ENCODE measurements at regions not wholly inside any gene's neighbourhood (a gene's known extent, or its start where the extent isn't known, plus 50 kb on each side); places are given as distances from the start of the nearest gene placed in this dataset.

- Histone ChIP-seq H3K4me3 (ENCODE audit: low read length, poor library complexity, severe bottlenecking) (no peak overlapping the region), H3K4me1 (ENCODE audit: insufficient read depth, low read length, poor library complexity, severe bottlenecking) (no peaks in the 10 kb centered on the region), H3K4me2 (ENCODE audit: low read depth, low read length, poor library complexity, severe bottlenecking) (no peak overlapping the region), H3K27me3 (ENCODE audit: insufficient read depth, low read length, poor library complexity, severe bottlenecking) (no peaks in the 10 kb centered on the region), H2AFZ (ENCODE audit: low read length) (no peak overlapping the region), H3K9ac (ENCODE audit: low read depth, low read length, poor library complexity, severe bottlenecking) (no peak overlapping the region), H3K9me3 (ENCODE audit: insufficient read depth, low read depth, low read length) (no peaks in the 10 kb centered on the region), H4K20me1 (ENCODE audit: insufficient read depth, low read length, poor library complexity, severe bottlenecking) (no peaks in the 10 kb centered on the region), H3F3A (ENCODE audit: low read depth) (no peaks in the 10 kb centered on the region), H3K79me2 (ENCODE audit: insufficient read depth, low read length) (no peaks in the 10 kb centered on the region), H3K36me3 (ENCODE audit: insufficient read depth, low read length) (no peaks in the 10 kb centered on the region), H3K9me2 (replicated peaks; ENCODE audit: low read depth, low read length) (no peaks in the 10 kb centered on the region)
- no peak for TF ChIP-seq EZH2phosphoT487 (IDR thresholded peaks at IDR 0.05; ENCODE audit: borderline replicate concordance)
These were observed 629.3 kb upstream of the ADAMTS5 start for GRCh38 chr21:27596196-27596595.

DNA sequence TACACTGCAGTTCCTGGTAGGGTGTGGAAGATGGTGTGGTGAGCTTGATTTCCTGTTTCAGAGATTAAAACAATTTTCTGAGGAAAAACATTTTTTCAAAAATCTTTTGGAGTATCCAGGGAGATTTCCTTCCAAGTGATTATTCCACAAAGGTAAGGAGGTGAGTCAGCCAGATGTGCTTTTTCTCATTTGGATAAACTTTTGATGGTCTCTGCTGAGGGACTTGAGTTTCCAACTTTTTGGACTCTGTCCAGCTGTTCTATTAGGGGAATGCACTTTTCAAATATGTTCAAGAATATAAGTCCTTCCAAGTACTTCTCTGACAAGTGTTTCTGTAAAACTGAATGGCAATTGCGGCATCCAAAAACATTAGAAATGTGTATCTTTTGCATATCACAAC is 628.8 kb upstream of the ADAMTS5 start:
- no peak overlapping the region for H3K9ac ChIP-seq (ENCODE audit: low read depth, low read length, poor library complexity, severe bottlenecking)
- H3K9me2 ChIP-seq (replicated peaks; ENCODE audit: low read depth, low read length), result no peaks in the 10 kb centered on the region
- no peaks in the 10 kb centered on the region for H3K79me2 ChIP-seq (ENCODE audit: insufficient read depth, low read length)
- H4K20me1 ChIP-seq (ENCODE audit: insufficient read depth, low read length, poor library complexity, severe bottlenecking), result no peaks in the 10 kb centered on the region
- no peaks in the 10 kb centered on the region for H3K4me1 ChIP-seq (ENCODE audit: insufficient read depth, low read length, poor library complexity, severe bottlenecking)
- no peaks in the 10 kb centered on the region for H3K36me3 ChIP-seq (ENCODE audit: insufficient read depth, low read length)
- H3K9me3 ChIP-seq (ENCODE audit: insufficient read depth, low read depth, low read length), result no peaks in the 10 kb centered on the region
- no peak overlapping the region for H3K4me2 ChIP-seq (ENCODE audit: low read depth, low read length, poor library complexity, severe bottlenecking)
- TF ChIP-seq, protein P1, sequence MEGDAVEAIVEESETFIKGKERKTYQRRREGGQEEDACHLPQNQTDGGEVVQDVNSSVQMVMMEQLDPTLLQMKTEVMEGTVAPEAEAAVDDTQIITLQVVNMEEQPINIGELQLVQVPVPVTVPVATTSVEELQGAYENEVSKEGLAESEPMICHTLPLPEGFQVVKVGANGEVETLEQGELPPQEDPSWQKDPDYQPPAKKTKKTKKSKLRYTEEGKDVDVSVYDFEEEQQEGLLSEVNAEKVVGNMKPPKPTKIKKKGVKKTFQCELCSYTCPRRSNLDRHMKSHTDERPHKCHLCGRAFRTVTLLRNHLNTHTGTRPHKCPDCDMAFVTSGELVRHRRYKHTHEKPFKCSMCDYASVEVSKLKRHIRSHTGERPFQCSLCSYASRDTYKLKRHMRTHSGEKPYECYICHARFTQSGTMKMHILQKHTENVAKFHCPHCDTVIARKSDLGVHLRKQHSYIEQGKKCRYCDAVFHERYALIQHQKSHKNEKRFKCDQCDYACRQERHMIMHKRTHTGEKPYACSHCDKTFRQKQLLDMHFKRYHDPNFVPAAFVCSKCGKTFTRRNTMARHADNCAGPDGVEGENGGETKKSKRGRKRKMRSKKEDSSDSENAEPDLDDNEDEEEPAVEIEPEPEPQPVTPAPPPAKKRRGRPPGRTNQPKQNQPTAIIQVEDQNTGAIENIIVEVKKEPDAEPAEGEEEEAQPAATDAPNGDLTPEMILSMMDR (conservative IDR thresholded peaks at IDR 0.05; ENCODE audit: low read length), result no peak
- TF ChIP-seq EZH2phosphoT487 (IDR thresholded peaks at IDR 0.05; ENCODE audit: borderline replicate concordance), result no peak
- no peaks in the 10 kb centered on the region for H3K27me3 ChIP-seq (ENCODE audit: insufficient read depth, low read length, poor library complexity, severe bottlenecking)
- no peak overlapping the region for H3K4me3 ChIP-seq (ENCODE audit: low read length, poor library complexity, severe bottlenecking)
- no peaks in the 10 kb centered on the region for H3F3A ChIP-seq (ENCODE audit: low read depth)
- H2AFZ ChIP-seq (ENCODE audit: low read length), result no peak overlapping the region

- H3K9ac ChIP-seq (ENCODE audit: low read depth, low read length, poor library complexity, severe bottlenecking), result no peak overlapping the region
- H3F3A ChIP-seq (ENCODE audit: low read depth), result no peaks in the 10 kb centered on the region
- no peaks in the 10 kb centered on the region for H3K79me2 ChIP-seq (ENCODE audit: insufficient read depth, low read length)
- no peaks in the 10 kb centered on the region for H3K9me3 ChIP-seq (ENCODE audit: insufficient read depth, low read depth, low read length)
- H4K20me1 ChIP-seq (ENCODE audit: insufficient read depth, low read length, poor library complexity, severe bottlenecking), result no peaks in the 10 kb centered on the region
- H2AFZ ChIP-seq (ENCODE audit: low read length), result no peak overlapping the region
- no peaks in the 10 kb centered on the region for H3K4me1 ChIP-seq (ENCODE audit: insufficient read depth, low read length, poor library complexity, severe bottlenecking)
- TF ChIP-seq, protein P1 (conservative IDR thresholded peaks at IDR 0.05; ENCODE audit: low read length), result no peak
- TF ChIP-seq EZH2phosphoT487 (IDR thresholded peaks at IDR 0.05; ENCODE audit: borderline replicate concordance), result no peak
- no peaks in the 10 kb centered on the region for H3K27me3 ChIP-seq (ENCODE audit: insufficient read depth, low read length, poor library complexity, severe bottlenecking)
- H3K9me2 ChIP-seq (replicated peaks; ENCODE audit: low read depth, low read length), result no peaks in the 10 kb centered on the region
- no peak overlapping the region for H3K4me3 ChIP-seq (ENCODE audit: low read length, poor library complexity, severe bottlenecking)
- no peaks in the 10 kb centered on the region for H3K36me3 ChIP-seq (ENCODE audit: insufficient read depth, low read length)
- no peak overlapping the region for H3K4me2 ChIP-seq (ENCODE audit: low read depth, low read length, poor library complexity, severe bottlenecking)
These were observed 623.4 kb upstream of the ADAMTS5 start for GRCh38 chr21:27590271-27590670.

DNA sequence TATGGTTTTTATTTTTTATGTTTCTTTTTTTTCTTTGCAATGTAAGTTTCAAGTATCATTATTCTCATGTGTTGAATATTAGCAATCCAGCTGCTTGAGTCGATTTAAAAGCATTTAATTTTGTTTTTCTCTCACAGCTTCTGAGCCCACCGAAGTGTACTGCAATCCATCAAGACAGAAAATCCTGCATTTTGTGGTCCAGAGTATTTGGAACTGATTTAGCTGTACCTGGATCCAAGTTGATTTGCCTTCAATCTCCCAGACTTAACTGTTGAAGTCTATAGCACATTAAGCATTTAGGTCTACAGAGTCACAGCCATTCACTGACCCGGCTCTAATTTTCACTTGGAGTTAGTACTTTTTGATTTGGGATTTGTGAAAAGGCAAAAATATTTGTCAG is 622.9 kb upstream of the ADAMTS5 start:
- TF ChIP-seq EZH2phosphoT487 (IDR thresholded peaks at IDR 0.05; ENCODE audit: borderline replicate concordance), result no peak
- TF ChIP-seq, protein P1 (conservative IDR thresholded peaks at IDR 0.05; ENCODE audit: low read length), result no peak
- Histone ChIP-seq H3K79me2 (ENCODE audit: insufficient read depth, low read length) (no peaks in the 10 kb centered on the region), H2AFZ (ENCODE audit: low read length) (no peak overlapping the region), H3K4me3 (ENCODE audit: low read length, poor library complexity, severe bottlenecking) (no peak overlapping the region), H3K9me3 (ENCODE audit: insufficient read depth, low read depth, low read length) (no peaks in the 10 kb centered on the region), H3K36me3 (ENCODE audit: insufficient read depth, low read length) (no peaks in the 10 kb centered on the region), H3K27me3 (ENCODE audit: insufficient read depth, low read length, poor library complexity, severe bottlenecking) (no peaks in the 10 kb centered on the region), H4K20me1 (ENCODE audit: insufficient read depth, low read length, poor library complexity, severe bottlenecking) (no peaks in the 10 kb centered on the region), H3K4me1 (ENCODE audit: insufficient read depth, low read length, poor library complexity, severe bottlenecking) (no peaks in the 10 kb centered on the region), H3K9ac (ENCODE audit: low read depth, low read length, poor library complexity, severe bottlenecking) (no peak overlapping the region), H3F3A (ENCODE audit: low read depth) (no peaks in the 10 kb centered on the region), H3K9me2 (replicated peaks; ENCODE audit: low read depth, low read length) (no peaks in the 10 kb centered on the region), H3K4me2 (ENCODE audit: low read depth, low read length, poor library complexity, severe bottlenecking) (no peak overlapping the region)

Data from Loucy (cell line).